ENCODE measurements at regions not wholly inside any gene's neighbourhood (a gene's known extent, or its start where the extent isn't known, plus 50 kb on each side); places are given as distances from the start of the nearest gene placed in this dataset.

GRCh38 chr9:88596376-88596775 is 61.4 kb downstream of the NXNL2 start:
- H4K20me1 ChIP-seq (replicated peaks; ENCODE audit: control insufficient read depth, extremely low read depth, insufficient read depth, low read length) = no peaks in the 10 kb centered on the region
- no peaks in the 10 kb centered on the region for H3K9me3 ChIP-seq (replicated peaks; ENCODE audit: control insufficient read depth, insufficient read depth, low read length)
- no peak for DNase-seq (ENCODE audit: low read depth, low spot score)
- H3K27me3 ChIP-seq (ENCODE audit: control insufficient read depth in 2 of 2, insufficient read depth in 2 of 2, low read length in 2 of 2) = peaks cover 0 to 5% of the 10 kb centered on the region in 2 experiments
- no peak overlapping the region for H3K4me2 ChIP-seq (ENCODE audit: insufficient read depth, low read length)
- no peak overlapping the region for H3K27ac ChIP-seq (ENCODE audit: insufficient read depth, low read depth, low read length)
- dilution Hi-C loops (cut with MboI; ENCODE audit: extremely low pct_ligation_motif_present, low sequenced_read_pairs) = no loop called here
- intact Hi-C loops (cut with micrococcal nuclease) = no loop called here
- no peaks in the 10 kb centered on the region for H3K79me2 ChIP-seq (ENCODE audit: control insufficient read depth, insufficient read depth, low read length)
- FAIRE-seq = no peak
- no peaks in the 10 kb centered on the region for H3K9me1 ChIP-seq (replicated peaks; ENCODE audit: control insufficient read depth, extremely low read depth, insufficient read depth, low read length)
- no peaks in the 10 kb centered on the region for H3K36me3 ChIP-seq (ENCODE audit: control insufficient read depth in 2 of 2, extremely low read depth in 1 of 2, insufficient read depth in 2 of 2, low read length in 2 of 2)
- no peak overlapping the region for H3K9ac ChIP-seq (replicated peaks; ENCODE audit: extremely low read depth, insufficient read depth, low read length)
- no peaks in the 10 kb centered on the region for H3K4me1 ChIP-seq (ENCODE audit: control insufficient read depth, extremely low read depth, insufficient read depth, low read length)
- TF ChIP-seq POLR2A (IDR thresholded peaks at IDR 0.05; ENCODE audit: low read depth, low read length) = no peak
- POLR2A ChIA-PET = no interaction called here
- CTCF ChIA-PET = interaction anchor here (1.0 to 5.4 kb wide), 6 partner anchors 12 to 683 kb away, joined by 3 to 65 read pairs (median 4); no protein-coding TSS in a partner anchor
- H2AFZ ChIP-seq (ENCODE audit: low read depth, low read length) = no peak overlapping the region
- no peak overlapping the region for H3K4me3 ChIP-seq (replicated peaks in 1 of 3; ENCODE audit: insufficient read depth in 1 of 3, low read depth in 1 of 3, low read length in 3 of 3)
- BruUV-seq (replicated peaks) = no TSS peak

- ChIA-PET POLR2A (no interaction called here), CTCF (interaction anchor here (1.1 to 1.8 kb wide), 3 partner anchors 10 to 674 kb away, joined by 3 to 4 read pairs (median 3); no protein-coding TSS in a partner anchor)
- Histone ChIP-seq H3K9ac (replicated peaks; ENCODE audit: extremely low read depth, insufficient read depth, low read length) (no peak overlapping the region), H3K27me3 (ENCODE audit: control insufficient read depth in 2 of 2, insufficient read depth in 2 of 2, low read length in 2 of 2) (no peaks in the 10 kb centered on the region), H3K9me1 (replicated peaks; ENCODE audit: control insufficient read depth, extremely low read depth, insufficient read depth, low read length) (no peaks in the 10 kb centered on the region), H3K4me3 (replicated peaks in 1 of 3; ENCODE audit: insufficient read depth in 1 of 3, low read depth in 1 of 3, low read length in 3 of 3) (no peak overlapping the region), H3K79me2 (ENCODE audit: control insufficient read depth, insufficient read depth, low read length) (no peaks in the 10 kb centered on the region), H3K27ac (ENCODE audit: insufficient read depth, low read depth, low read length) (no peak overlapping the region), H3K4me1 (ENCODE audit: control insufficient read depth, extremely low read depth, insufficient read depth, low read length) (no peaks in the 10 kb centered on the region), H2AFZ (ENCODE audit: low read depth, low read length) (no peak overlapping the region), H3K9me3 (replicated peaks; ENCODE audit: control insufficient read depth, insufficient read depth, low read length) (no peaks in the 10 kb centered on the region), H3K36me3 (ENCODE audit: control insufficient read depth in 2 of 2, extremely low read depth in 1 of 2, insufficient read depth in 2 of 2, low read length in 2 of 2) (no peaks in the 10 kb centered on the region), H3K4me2 (ENCODE audit: insufficient read depth, low read length) (no peak overlapping the region), H4K20me1 (replicated peaks; ENCODE audit: control insufficient read depth, extremely low read depth, insufficient read depth, low read length) (no peaks in the 10 kb centered on the region)
- FAIRE-seq = no peak
- DNase-seq (ENCODE audit: low read depth, low spot score) = no peak
- dilution Hi-C loops (cut with MboI; ENCODE audit: extremely low pct_ligation_motif_present, low sequenced_read_pairs) (no loop called here), intact Hi-C loops (cut with micrococcal nuclease) (no loop called here)
- no TSS peak for BruUV-seq (replicated peaks)
- TF ChIP-seq MYC (IDR thresholded peaks at IDR 0.05; ENCODE audit: low read depth, low read length) (no peak), MAX (IDR thresholded peaks at IDR 0.05; ENCODE audit: insufficient read depth, insufficient read length) (no peak), POLR2AphosphoS5 (IDR thresholded peaks at IDR 0.05; ENCODE audit: insufficient read depth, low read depth, low read length) (no peak), POLR2A (IDR thresholded peaks at IDR 0.05; ENCODE audit: low read depth, low read length) (no peak), FOS (IDR thresholded peaks at IDR 0.05; ENCODE audit: borderline replicate concordance, insufficient read depth, low read length) (no peak), EZH2 (IDR thresholded peaks at IDR 0.05; ENCODE audit: borderline replicate concordance, low read depth, low read length, severe bottlenecking) (no peak), CTCF (IDR thresholded peaks at IDR 0.05; ENCODE audit: extremely low read depth in 1 of 2, insufficient read depth in 1 of 2, low read depth in 1 of 2, low read length in 2 of 2) (no peak), GATA2 (IDR thresholded peaks at IDR 0.05; ENCODE audit: insufficient read depth, insufficient read length, low read depth, low read length) (no peak), JUN (IDR thresholded peaks at IDR 0.05; ENCODE audit: borderline replicate concordance, insufficient read depth, insufficient read length, low read depth) (no peak)
These were observed 70.0 kb downstream of the NXNL2 start for GRCh38 chr9:88604836-88605511.

Data from endothelial cell of umbilical vein (primary cell).